HL-60 (cell line): ENCODE measurements at regions not wholly inside any gene's neighbourhood (a gene's known extent, or its start where the extent isn't known, plus 50 kb on each side); places are given as distances from the start of the nearest gene placed in this dataset.

ENCODE experiments used
- DNase-seq, 2 experiments: peaks; one replicate each; pipeline ENCODE4 v3.0.0-alpha.2; 2010 to 2020; ENCODE audit warnings: low read depth in 1 of 2, low spot score in 1 of 2
- H3K27ac ChIP-seq: fragments of 250-450 bp; sonication (Bioruptor Pico); replicated peaks from 2 replicates; pipeline ENCODE4 v1.5.1; 2020; ENCODE audit warnings: mild to moderate bottlenecking, moderate library complexity
- H3K27me3 ChIP-seq: fragments of 250-450 bp; sonication (Bioruptor Pico); 2 replicates; pipeline ENCODE4 v1.5.1; 2021; ENCODE audit warnings: mild to moderate bottlenecking, moderate library complexity; ENCODE audit not compliant: insufficient read depth, poor library complexity, severe bottlenecking
- H3K4me3 ChIP-seq: replicated peaks from 2 replicates; pipeline ENCODE4 v1.5.1; 2011; ENCODE audit warnings: mild to moderate bottlenecking, control low read depth, low read length; ENCODE audit not compliant: insufficient read depth
- GABPA ChIP-seq: IDR thresholded peaks from 2 replicates; pipeline ENCODE4 v1.6.1; 2012; ENCODE audit warnings: low read depth
- POLR2AphosphoS5 ChIP-seq: IDR thresholded peaks from 2 replicates; pipeline ENCODE4 v1.6.1; 2012; ENCODE audit warnings: low read depth
- SPI1 ChIP-seq: IDR thresholded peaks from 2 replicates; pipeline ENCODE4 v1.6.1; 2012; ENCODE audit warnings: low read depth, mild to moderate bottlenecking, borderline replicate concordance
- TF ChIP-seq, protein P1 (sequence below): IDR thresholded peaks from 2 replicates; pipeline ENCODE4 v1.6.1; 2012; ENCODE audit warnings: low read depth; ENCODE audit not compliant: insufficient replicate concordance
- TF ChIP-seq, protein P2 (sequence below): IDR thresholded peaks from one replicate; pipeline ENCODE4 v1.5.1; 2011; ENCODE audit warnings: low read length, control low read depth, inconsistent platforms; ENCODE audit not compliant: insufficient read depth

DNA sequence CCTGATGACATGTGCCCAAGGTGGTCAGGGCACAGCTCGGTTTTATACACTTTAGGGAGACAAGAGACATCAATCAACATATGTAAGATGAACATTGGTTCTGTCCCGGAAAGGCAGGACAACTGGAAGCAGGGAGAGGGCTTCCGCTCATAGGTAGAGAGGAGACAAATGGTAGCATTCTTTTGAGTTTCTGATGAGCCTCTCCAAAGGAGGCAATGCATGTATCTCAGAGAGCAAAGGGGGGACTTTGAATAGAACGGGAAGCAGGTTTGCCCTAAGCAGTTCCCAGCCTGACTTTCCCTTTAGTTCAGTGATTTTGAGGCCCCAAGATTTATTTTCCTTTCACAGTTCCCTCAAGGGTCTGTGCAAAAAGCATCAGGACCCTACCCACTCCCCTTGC, 172.4 kb upstream of the TNRC6C start:
- Histone ChIP-seq H3K27ac (no peak overlapping the region), H3K27me3 (peaks cover 2% of the 10 kb centered on the region), H3K4me3 (no peak overlapping the region)
- DNase-seq, result no peak
- TF ChIP-seq, protein P1, sequence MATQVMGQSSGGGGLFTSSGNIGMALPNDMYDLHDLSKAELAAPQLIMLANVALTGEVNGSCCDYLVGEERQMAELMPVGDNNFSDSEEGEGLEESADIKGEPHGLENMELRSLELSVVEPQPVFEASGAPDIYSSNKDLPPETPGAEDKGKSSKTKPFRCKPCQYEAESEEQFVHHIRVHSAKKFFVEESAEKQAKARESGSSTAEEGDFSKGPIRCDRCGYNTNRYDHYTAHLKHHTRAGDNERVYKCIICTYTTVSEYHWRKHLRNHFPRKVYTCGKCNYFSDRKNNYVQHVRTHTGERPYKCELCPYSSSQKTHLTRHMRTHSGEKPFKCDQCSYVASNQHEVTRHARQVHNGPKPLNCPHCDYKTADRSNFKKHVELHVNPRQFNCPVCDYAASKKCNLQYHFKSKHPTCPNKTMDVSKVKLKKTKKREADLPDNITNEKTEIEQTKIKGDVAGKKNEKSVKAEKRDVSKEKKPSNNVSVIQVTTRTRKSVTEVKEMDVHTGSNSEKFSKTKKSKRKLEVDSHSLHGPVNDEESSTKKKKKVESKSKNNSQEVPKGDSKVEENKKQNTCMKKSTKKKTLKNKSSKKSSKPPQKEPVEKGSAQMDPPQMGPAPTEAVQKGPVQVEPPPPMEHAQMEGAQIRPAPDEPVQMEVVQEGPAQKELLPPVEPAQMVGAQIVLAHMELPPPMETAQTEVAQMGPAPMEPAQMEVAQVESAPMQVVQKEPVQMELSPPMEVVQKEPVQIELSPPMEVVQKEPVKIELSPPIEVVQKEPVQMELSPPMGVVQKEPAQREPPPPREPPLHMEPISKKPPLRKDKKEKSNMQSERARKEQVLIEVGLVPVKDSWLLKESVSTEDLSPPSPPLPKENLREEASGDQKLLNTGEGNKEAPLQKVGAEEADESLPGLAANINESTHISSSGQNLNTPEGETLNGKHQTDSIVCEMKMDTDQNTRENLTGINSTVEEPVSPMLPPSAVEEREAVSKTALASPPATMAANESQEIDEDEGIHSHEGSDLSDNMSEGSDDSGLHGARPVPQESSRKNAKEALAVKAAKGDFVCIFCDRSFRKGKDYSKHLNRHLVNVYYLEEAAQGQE, result no peak
- TF ChIP-seq SPI1 (no peak), POLR2AphosphoS5 (no peak), GABPA (no peak)
- TF ChIP-seq, protein P2, sequence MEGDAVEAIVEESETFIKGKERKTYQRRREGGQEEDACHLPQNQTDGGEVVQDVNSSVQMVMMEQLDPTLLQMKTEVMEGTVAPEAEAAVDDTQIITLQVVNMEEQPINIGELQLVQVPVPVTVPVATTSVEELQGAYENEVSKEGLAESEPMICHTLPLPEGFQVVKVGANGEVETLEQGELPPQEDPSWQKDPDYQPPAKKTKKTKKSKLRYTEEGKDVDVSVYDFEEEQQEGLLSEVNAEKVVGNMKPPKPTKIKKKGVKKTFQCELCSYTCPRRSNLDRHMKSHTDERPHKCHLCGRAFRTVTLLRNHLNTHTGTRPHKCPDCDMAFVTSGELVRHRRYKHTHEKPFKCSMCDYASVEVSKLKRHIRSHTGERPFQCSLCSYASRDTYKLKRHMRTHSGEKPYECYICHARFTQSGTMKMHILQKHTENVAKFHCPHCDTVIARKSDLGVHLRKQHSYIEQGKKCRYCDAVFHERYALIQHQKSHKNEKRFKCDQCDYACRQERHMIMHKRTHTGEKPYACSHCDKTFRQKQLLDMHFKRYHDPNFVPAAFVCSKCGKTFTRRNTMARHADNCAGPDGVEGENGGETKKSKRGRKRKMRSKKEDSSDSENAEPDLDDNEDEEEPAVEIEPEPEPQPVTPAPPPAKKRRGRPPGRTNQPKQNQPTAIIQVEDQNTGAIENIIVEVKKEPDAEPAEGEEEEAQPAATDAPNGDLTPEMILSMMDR, result no peak

DNA sequence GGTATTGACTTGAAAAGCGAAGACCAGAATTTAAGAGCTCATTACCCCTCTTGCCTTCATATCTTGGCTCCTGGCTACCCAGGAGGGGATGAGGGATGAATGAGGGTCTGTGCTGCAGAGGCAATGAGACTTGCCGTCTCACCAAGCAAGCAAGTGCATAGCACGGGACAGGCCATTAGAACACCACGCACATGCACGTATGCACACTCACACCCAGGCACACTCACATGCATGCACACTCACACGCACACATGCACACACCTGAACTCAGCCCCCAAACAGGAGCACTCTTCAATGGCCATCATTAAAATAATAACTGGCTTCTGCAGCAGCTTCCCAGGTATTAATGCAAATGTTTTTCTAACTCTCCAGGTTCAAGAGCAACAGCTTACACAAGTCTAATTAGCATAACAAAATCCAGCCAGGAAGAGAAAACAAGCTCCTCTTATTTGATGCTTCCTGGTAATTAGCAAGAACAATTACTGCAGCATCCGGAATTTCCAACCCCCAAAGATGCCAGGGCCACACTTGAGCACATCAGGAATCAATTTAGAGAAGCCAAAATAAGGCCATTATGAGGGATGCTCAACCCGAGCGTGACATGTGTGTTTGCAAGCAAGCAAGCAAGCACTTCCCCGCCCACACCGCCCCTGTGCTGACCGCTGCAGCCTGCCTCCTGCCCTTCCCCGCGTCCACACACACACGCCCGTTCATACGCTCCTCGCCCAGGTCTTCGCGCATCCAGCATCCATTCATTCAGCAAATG, 171.6 kb upstream of the TNRC6C start:
- H3K27ac ChIP-seq, result no peak overlapping the region
- H3K4me3 ChIP-seq, result no peak overlapping the region
- H3K27me3 ChIP-seq, result peaks cover 2% of the 10 kb centered on the region
- no peak for DNase-seq
- TF ChIP-seq, protein P1, result no peak
- no peak for TF ChIP-seq POLR2AphosphoS5
- TF ChIP-seq SPI1, result no peak
- no peak for TF ChIP-seq GABPA
- TF ChIP-seq, protein P2, result no peak

DNA sequence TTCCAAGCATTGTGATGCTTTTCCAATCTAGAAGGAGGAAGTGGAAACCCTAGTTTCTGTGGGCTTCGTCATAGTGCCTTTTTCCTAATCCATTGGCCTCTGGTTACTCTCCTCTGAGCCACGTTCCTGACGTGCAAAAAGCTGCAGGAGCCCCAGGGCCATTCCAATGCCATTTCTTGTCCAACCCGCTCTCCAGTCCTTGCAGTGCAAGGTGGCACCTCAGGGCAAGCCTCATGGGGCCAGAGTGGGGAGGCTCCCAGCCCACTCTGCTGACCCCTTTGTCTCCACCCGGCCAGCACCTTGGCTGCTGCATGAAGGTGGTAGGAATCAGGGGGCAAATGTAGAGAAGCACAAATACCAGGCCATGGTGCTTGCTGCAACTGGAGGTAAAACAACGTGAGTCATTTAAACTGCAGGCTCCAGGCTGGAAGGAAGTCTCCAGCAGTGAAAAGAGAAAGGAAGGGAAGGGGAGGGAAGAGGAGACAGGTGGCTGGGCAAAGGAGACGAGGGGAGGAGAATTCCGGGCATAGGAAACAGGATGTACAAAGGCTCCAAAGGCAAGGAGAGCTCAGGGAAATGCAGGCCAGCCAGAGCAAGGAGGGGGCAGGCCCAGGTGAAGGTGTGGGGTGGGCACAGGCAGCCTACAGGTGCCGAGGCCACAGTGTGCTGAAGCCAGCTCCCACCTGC, 168.2 kb upstream of the TNRC6C start:
- DNase-seq, result no peak
- H3K27me3 ChIP-seq, result peaks cover 2% of the 10 kb centered on the region
- TF ChIP-seq, protein P2, result no peak
- TF ChIP-seq POLR2AphosphoS5, result no peak
- no peak for TF ChIP-seq SPI1
- TF ChIP-seq, protein P1, result no peak
- TF ChIP-seq GABPA, result no peak
- H3K27ac ChIP-seq, result no peak overlapping the region
- H3K4me3 ChIP-seq, result no peak overlapping the region
